Type B pancreatic cell (in vitro differentiated cells): ENCODE measurements at regions not wholly inside any gene's neighbourhood (a gene's known extent, or its start where the extent isn't known, plus 50 kb on each side); places are given as distances from the start of the nearest gene placed in this dataset.
"Not testable (repeated sequence)": the region's sequence is repeated elsewhere in the genome, so short reads cannot be mapped to it uniquely, and the experiment has no call there.

Source experiments
- DNase-seq: peaks from one replicate; pipeline ENCODE4 v3.0.0; 2021; ENCODE audit warnings: mixed read lengths; ENCODE audit not compliant: unreplicated experiment; ENCODE audit errors: extremely low spot score
- H3K27ac Mint-ChIP-seq: 2 replicates; pipeline ENCODE4 v1.8.0; 2021; ENCODE audit warnings: mild to moderate bottlenecking, mixed read lengths
- H3K27me3 Mint-ChIP-seq: 2 replicates; pipeline ENCODE4 v1.8.0; 2021; ENCODE audit warnings: mixed read lengths
- H3K36me3 Mint-ChIP-seq: 2 replicates; pipeline ENCODE4 v1.8.0; 2021; ENCODE audit warnings: mixed read lengths
- H3K4me1 Mint-ChIP-seq: one replicate; pipeline ENCODE4 v1.8.0; 2021; ENCODE audit warnings: mixed read lengths; ENCODE audit not compliant: unreplicated experiment
- H3K4me3 Mint-ChIP-seq: 2 replicates; pipeline ENCODE4 v1.8.0; 2021; ENCODE audit warnings: mild to moderate bottlenecking, mixed read lengths
- H3K9me3 Mint-ChIP-seq: 2 replicates; pipeline ENCODE4 v1.8.0; 2021; ENCODE audit warnings: mixed read lengths
- TF ChIP-seq, protein P1 (sequence below): fragments of 200-600 bp; sonication (generic); conservative IDR thresholded peaks from 2 replicates; pipeline ENCODE4 v1.5.0; 2021; ENCODE audit warnings: antibody characterized with exemption, mild to moderate bottlenecking

DNA sequence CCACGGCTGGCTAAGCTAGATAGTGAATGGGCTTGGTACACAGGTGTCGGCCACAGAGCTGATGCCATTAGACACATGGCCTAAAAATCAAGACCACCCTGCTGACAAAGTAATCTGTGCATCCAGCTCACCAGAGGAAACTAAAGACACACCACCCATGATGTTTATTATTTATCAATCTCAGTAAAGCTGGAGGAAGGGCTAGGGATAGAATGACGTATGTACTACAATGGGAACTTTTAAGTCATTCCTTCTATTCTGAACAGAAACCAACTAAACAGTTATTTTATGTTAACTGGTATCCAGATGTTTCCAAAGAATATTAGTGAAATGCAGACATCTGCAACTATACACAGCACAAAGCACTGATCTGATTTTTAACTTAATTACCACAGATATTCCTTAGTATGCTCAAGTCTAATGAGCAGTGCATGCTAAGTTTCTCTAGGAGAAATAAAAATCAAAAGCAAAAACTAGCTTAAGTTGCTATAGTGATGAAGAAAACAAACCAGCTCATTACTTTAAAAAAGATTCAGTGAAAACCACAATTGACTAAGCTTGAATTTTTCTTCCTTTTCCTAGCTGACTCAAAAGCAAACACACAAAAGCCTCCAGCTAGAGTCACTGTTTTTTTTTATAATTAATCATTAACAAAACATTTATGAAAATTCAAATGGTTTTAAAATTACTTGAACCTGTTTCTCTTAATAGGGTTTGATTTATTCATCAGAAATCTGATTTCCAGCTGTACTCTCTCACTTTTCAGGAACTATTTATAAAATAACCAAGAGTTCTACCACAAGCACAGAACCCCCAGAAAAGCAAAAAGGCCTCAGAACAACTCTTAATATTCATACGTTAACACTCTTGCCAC is 129.0 kb upstream of the PTPN20 start:
- not testable (repeated sequence) for H3K27me3 Mint-ChIP-seq, H3K4me1 Mint-ChIP-seq, H3K4me3 Mint-ChIP-seq, H3K9me3 Mint-ChIP-seq, H3K27ac Mint-ChIP-seq, DNase-seq, H3K36me3 Mint-ChIP-seq

- H3K27me3 Mint-ChIP-seq, H3K36me3 Mint-ChIP-seq, H3K9me3 Mint-ChIP-seq, H3K4me1 Mint-ChIP-seq, DNase-seq, H3K27ac Mint-ChIP-seq: not testable (repeated sequence)
- peak overlapping the region; percentile 67 for H3K4me3 Mint-ChIP-seq
Observed at GRCh38 chr10:46784665-46785064, 126.6 kb upstream of the PTPN20 start.

DNA sequence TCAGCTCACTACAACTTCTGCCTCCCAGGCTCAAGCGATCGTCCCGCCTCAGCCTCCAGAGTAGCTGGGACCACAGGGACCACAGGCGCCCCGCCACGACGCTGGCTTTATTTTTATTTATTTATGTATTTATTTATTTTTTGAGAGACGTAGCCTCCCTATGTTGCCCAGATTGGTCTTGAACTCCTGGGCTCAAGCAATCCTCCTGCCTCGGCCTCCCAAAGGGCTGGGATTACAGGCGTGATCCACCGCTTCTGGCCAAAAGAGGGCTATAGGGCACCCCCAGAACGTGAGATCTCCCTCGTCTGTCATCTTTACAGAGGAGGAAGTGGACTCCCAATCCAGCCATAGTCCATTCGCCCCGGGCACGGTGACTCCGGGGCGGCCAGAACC is 125.1 kb upstream of the PTPN20 start:
- not testable (repeated sequence) for H3K36me3 Mint-ChIP-seq, H3K27ac Mint-ChIP-seq, DNase-seq, H3K9me3 Mint-ChIP-seq, H3K27me3 Mint-ChIP-seq, H3K4me1 Mint-ChIP-seq
- peak overlapping the region; percentile 70 for H3K4me3 Mint-ChIP-seq

DNA sequence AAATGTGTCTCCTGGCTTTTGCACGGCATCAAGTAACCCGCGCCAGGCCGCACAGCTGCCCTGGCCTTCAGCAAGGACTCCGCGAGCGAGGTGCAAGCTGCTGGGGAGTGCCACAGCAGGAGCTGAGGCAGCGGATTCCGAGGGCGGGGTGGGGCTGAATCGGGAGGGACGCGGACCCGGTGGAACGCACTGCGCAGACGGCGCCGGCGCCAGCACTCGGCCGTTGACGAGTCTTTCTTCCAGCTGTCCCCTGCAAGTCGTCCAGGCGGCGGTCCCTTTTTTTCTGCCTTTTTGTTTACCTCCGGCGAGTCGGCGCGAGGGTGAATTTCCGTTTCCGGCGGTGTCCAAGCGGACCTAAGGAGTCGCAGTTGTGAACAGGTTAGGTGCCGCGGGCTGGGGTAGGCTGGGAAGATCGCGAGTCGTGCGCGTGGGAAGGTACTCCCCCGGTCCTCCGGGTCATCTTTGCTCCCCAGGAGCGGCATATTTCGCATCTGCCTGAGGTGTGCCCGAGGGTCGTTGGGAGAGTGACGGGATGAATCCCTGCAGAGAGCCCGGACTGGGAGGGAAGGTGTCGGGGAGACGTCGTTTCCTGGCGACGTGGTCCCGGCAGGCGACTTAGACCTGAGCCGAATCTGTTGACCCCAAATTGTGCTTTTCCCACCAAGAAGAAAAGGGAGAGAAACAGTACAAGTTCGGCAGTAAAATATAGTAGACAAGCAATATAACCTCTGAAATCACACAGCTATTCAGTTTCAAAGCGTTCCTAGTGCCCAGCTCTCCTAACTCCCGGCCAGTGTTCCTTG is 124.5 kb upstream of the PTPN20 start:
- DNase-seq, result peak; percentile 81
- not testable (repeated sequence) for H3K36me3 Mint-ChIP-seq, H3K27me3 Mint-ChIP-seq, H3K9me3 Mint-ChIP-seq, H3K4me1 Mint-ChIP-seq
- Mint-ChIP-seq H3K4me3 (peak overlapping the region; percentile 100), H3K27ac (peak overlapping the region; percentile 99)

DNA sequence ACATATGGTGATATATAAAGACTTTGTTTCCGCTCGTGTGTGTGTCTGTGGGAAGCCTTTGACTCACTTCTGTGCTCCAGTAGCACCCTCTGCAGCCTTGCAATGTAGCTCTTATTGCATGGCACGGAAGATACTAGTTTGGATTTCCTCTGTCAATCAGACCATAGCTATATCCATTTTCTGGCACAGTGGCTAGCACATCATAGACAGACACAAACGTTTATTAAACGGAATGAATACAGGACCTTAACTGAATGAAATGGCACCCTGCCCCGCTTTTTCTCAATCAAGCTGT is 124.0 kb upstream of the PTPN20 start:
- H3K4me1 Mint-ChIP-seq, result no peaks in the 10 kb centered on the region
- DNase-seq, result no peak
- peak overlapping the region; percentile 100 for H3K4me3 Mint-ChIP-seq
- no peaks in the 10 kb centered on the region for H3K27me3 Mint-ChIP-seq
- TF ChIP-seq, protein P1, sequence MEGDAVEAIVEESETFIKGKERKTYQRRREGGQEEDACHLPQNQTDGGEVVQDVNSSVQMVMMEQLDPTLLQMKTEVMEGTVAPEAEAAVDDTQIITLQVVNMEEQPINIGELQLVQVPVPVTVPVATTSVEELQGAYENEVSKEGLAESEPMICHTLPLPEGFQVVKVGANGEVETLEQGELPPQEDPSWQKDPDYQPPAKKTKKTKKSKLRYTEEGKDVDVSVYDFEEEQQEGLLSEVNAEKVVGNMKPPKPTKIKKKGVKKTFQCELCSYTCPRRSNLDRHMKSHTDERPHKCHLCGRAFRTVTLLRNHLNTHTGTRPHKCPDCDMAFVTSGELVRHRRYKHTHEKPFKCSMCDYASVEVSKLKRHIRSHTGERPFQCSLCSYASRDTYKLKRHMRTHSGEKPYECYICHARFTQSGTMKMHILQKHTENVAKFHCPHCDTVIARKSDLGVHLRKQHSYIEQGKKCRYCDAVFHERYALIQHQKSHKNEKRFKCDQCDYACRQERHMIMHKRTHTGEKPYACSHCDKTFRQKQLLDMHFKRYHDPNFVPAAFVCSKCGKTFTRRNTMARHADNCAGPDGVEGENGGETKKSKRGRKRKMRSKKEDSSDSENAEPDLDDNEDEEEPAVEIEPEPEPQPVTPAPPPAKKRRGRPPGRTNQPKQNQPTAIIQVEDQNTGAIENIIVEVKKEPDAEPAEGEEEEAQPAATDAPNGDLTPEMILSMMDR, result no peak
- peak overlapping the region; percentile 99 for H3K27ac Mint-ChIP-seq
- no peaks in the 10 kb centered on the region for H3K9me3 Mint-ChIP-seq
- no peaks in the 10 kb centered on the region for H3K36me3 Mint-ChIP-seq

DNA sequence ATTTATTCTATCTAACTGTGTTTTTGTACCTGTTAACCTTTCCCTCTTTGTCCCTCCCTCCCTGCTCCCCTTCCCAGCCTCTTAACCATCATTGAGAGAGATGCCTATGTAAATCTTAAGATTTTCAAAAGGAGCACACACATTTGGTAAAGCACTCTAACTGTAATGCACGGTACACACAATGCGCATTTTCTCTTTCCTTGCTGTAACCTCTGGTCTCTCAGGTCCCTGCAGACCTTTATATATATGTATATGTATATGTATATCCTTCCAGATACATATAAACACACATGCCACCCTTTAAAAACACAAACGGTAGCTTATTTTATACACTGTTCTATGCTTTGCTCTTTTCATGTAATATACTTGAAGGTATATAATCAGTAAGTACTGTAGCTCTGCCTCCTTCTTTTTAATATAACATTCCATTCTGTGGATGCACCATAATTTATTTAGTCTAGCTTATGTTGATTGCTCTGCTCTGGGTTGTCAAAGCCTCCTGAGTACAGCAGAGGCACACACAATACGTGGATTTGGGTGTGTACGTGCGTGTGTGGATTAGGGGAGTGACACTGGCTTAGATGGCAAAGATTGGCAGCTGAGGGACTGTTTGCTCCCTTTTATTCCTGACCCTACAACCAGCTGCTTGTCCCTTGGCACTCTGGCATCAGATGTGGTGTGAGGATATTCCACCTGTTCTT is 118.4 kb upstream of the PTPN20 start:
- H3K36me3 Mint-ChIP-seq, H3K4me3 Mint-ChIP-seq, DNase-seq, H3K4me1 Mint-ChIP-seq, H3K9me3 Mint-ChIP-seq, H3K27me3 Mint-ChIP-seq, H3K27ac Mint-ChIP-seq: not testable (repeated sequence)

GRCh38 chr10:46796351-46796750 is 114.9 kb upstream of the PTPN20 start:
- H3K27me3 Mint-ChIP-seq, H3K27ac Mint-ChIP-seq, H3K9me3 Mint-ChIP-seq, H3K4me1 Mint-ChIP-seq, H3K4me3 Mint-ChIP-seq, H3K36me3 Mint-ChIP-seq, DNase-seq: not testable (repeated sequence)

- H3K9me3 Mint-ChIP-seq, H3K36me3 Mint-ChIP-seq, H3K27me3 Mint-ChIP-seq, H3K4me1 Mint-ChIP-seq, H3K27ac Mint-ChIP-seq, H3K4me3 Mint-ChIP-seq, DNase-seq: not testable (repeated sequence)
Observed at GRCh38 chr10:46802010-46802409, 109.2 kb upstream of the PTPN20 start.

- DNase-seq, H3K27me3 Mint-ChIP-seq, H3K4me1 Mint-ChIP-seq, H3K36me3 Mint-ChIP-seq, H3K9me3 Mint-ChIP-seq, H3K27ac Mint-ChIP-seq, H3K4me3 Mint-ChIP-seq: not testable (repeated sequence)
Observed at GRCh38 chr10:46803082-46803481, 108.1 kb upstream of the PTPN20 start.

- H3K27me3 Mint-ChIP-seq, H3K4me3 Mint-ChIP-seq, H3K9me3 Mint-ChIP-seq, H3K27ac Mint-ChIP-seq, H3K36me3 Mint-ChIP-seq, H3K4me1 Mint-ChIP-seq, DNase-seq: not testable (repeated sequence)
Observed at GRCh38 chr10:46810222-46810621, 101.0 kb upstream of the PTPN20 start.

DNA sequence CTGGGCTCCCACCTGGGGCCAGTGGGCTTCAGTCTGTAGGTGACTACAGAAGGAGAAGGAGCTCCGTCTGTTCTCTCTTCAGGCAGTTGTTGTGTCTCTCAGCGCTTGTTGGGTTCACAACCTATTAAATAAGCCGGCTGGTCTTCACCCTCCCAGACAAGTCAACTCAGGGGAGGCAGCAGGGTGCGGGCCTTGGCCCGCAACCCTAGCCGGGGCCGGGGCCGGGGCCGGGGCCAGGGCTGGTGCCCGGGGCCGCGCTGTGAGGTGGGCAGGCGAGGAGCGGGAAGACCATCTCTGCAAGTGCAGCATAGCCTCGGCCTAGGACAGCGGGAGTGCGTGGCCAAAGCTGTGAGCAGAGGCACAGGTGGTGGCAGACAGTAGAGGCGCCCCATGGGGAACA is 95.1 kb upstream of the PTPN20 start:
- H3K4me3 Mint-ChIP-seq, H3K4me1 Mint-ChIP-seq, H3K27ac Mint-ChIP-seq, H3K27me3 Mint-ChIP-seq, DNase-seq, H3K36me3 Mint-ChIP-seq, H3K9me3 Mint-ChIP-seq: not testable (repeated sequence)

- not testable (repeated sequence) for H3K4me3 Mint-ChIP-seq
Observed at GRCh38 chr10:46840393-46841050, 70.7 kb upstream of the PTPN20 start.

More at GRCh38 chr10:46840393-46841050, 70.7 kb upstream of the PTPN20 start:
- not testable (repeated sequence) for H3K36me3 Mint-ChIP-seq, H3K27ac Mint-ChIP-seq, H3K4me1 Mint-ChIP-seq, DNase-seq, H3K9me3 Mint-ChIP-seq, H3K27me3 Mint-ChIP-seq
